HG03432 (cell line): ENCODE measurements at regions not wholly inside any gene's neighbourhood (a gene's known extent, or its start where the extent isn't known, plus 50 kb on each side); places are given as distances from the start of the nearest gene placed in this dataset.

Experiments
- ATAC-seq: cut with Tn5 transposase; IDR thresholded peaks from one replicate; pipeline ENCODE4 v1.9.1; 2021; ENCODE audit warnings: mild to moderate bottlenecking, moderate library complexity; ENCODE audit not compliant: unreplicated experiment

DNA sequence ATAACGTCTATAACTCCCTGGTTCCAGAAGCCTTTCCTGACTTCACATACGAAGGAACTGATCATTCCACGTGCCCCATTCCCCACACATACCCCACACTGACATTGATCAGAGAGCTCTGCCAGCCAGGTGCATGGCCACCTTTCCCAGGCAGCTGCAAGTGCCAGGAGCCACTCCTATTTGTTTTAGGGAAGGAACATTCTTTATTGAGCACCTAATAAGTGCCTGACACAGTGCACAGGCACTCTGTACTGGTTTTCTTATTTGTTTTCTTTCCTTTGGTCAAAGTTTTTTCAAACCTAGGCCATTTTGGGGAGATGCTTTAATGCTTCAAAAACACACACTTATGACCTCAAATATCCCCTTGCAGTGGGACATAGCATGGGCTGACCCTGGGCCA lies 50.0 kb downstream of the PITPNM2 start:
- ATAC-seq: no peak

DNA sequence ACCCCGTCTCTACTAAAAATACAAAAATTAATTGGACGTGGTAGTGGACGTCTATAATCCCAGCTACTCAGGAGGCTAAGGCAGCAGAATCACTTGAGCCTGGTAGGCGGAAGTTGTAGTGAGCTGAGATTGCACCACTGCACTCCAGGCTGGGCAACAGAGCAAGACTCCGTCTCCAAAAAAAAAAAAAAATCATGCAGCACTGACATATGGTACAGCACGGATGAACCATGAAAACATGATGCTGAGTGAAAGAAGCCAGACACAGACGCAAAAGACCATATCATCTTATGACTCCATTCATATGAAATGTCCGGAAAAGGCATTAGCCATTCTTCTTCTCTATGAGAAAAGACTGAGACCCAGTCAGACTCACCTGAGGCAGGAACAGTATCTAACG lies 50.4 kb downstream of the PITPNM2 start:
- no peak for ATAC-seq

DNA sequence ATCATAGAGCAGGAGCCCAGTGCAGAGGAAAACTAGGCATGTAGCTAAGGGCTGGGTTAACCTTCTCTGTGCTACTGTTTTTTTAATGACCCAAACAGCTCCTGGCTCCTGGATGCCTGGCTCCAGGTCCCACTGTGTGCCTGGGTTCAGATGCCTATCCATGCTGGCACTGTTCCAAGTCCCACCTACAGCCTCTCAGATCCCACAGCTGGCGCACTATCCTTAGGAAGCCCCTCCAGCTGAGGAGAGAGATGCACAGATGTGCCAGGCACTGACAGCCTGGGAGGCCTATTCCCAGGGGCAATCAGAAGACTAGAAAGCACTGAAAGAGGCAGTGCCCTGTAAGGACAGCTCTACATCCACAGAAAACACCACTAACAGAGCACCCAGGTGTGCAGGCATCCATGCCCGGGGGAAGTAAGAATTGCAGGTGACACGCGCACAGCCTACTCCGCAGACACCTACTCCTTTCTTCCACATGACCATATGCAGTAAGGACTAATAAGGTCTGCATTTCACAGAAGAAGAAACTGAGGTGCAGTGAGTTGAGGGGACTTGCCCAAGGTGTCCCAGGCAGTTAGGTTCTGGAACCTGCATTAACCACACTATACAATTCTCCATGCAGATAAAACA lies 51.2 kb downstream of the PITPNM2 start:
- no peak for ATAC-seq

DNA sequence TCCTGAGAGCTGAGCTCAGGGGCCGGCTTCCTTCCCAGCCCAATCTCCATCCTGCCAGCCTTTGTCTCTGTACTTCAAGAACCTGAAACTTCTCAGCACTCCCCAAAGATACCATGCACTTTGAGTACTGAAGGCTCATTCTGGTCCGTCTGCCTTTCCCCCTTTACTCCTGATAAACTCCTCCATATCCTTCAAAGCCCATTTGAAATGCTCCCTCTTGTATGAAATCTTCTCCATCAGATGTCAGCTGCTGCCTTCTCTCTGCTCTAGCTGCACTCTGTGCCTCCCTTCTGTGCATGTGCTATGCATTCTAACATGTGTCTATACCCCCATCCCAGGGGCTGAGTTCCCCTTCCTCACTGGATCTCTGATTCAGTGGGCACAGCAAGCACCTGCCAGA lies 52.1 kb downstream of the PITPNM2 start:
- no peak for ATAC-seq

DNA sequence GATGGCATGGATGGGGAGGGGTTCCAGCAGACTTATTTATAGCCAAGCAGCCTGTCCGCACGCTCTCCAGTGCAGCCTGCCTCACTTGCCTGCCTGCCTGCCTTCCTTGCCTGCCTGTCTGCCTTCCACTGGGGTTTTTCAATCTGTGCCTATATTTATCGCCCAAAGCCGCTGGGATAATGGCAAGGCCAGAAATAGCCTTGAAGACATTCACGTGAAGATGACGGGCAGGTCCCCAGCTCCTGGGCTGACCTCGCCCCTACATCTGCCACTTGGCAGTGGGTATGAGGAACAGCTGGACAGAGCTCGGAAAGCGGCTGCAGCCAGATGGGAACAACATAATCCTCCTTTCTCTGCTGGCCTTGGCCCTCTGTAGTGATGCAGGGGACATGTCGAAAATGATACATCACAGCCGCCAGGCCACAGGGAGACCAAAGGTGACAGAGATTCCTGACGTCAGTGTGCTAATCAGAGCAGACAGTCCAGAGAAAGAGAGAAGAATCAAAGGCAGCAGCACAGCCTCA lies 53.3 kb downstream of the PITPNM2 start:
- ATAC-seq: no peak

GRCh38 chr12:123096741-123097140 lies 54.1 kb downstream of the PITPNM2 start:
- ATAC-seq: no peak

- ATAC-seq: no peak
Observed at GRCh38 chr12:123096182-123096581, 54.7 kb downstream of the PITPNM2 start.

- no peak for ATAC-seq
Observed at GRCh38 chr12:123095078-123095881, 55.6 kb downstream of the PITPNM2 start.

- no peak for ATAC-seq
Observed at GRCh38 chr12:123094349-123095077, 56.4 kb downstream of the PITPNM2 start.

DNA sequence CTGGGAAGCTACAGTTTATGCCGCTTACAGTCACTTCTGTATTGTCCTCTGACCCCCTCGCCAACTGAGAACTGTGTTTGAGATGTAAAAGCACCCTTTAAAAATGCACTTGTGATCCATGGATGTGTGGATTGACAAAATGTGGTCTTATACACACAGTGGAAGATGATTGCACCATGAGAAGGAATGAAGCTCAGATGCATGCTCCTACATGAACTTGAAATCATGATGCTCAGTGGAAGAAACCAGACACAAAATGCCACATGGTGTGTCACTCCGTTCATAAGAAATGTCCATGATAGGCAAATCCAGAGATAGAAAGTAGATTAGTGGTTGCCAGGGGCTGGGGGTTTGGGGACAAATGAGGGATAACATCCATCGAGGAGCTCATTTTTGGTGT lies 58.0 kb downstream of the PITPNM2 start:
- no peak for ATAC-seq

GRCh38 chr12:123091230-123092150 lies 59.4 kb downstream of the PITPNM2 start:
- no peak for ATAC-seq

- no peak for ATAC-seq
Observed at GRCh38 chr12:123089631-123090353, 61.1 kb downstream of the PITPNM2 start.

- no peak for ATAC-seq
Observed at GRCh38 chr12:123089140-123089539, 61.8 kb downstream of the PITPNM2 start.

GRCh38 chr12:123085730-123086487 lies 65.0 kb downstream of the PITPNM2 start:
- ATAC-seq: no peak

- no peak for ATAC-seq
Observed at GRCh38 chr12:123085066-123085465, 65.8 kb downstream of the PITPNM2 start.

- peak; percentile 64 for ATAC-seq
Observed at GRCh38 chr12:123083661-123084571, 67.0 kb downstream of the PITPNM2 start.

DNA sequence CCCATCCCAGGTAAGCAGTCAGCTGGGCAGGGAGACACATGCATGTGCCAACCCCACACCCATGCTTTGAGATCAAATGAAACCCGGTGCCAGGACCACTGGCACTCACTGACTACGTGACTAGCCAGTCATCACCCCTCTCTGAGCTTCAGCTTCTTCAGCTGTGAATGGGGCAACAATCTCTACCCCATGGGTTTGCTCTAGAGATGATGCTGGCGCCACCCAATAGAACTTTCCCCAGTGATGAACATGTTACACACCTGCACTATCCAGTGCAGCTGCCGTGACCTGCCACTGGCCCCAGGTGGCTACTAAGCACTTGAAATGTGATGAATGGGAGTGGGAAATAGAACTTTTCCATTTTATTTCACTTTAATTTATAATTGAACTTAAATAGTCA lies 70.3 kb downstream of the PITPNM2 start:
- ATAC-seq: no peak

DNA sequence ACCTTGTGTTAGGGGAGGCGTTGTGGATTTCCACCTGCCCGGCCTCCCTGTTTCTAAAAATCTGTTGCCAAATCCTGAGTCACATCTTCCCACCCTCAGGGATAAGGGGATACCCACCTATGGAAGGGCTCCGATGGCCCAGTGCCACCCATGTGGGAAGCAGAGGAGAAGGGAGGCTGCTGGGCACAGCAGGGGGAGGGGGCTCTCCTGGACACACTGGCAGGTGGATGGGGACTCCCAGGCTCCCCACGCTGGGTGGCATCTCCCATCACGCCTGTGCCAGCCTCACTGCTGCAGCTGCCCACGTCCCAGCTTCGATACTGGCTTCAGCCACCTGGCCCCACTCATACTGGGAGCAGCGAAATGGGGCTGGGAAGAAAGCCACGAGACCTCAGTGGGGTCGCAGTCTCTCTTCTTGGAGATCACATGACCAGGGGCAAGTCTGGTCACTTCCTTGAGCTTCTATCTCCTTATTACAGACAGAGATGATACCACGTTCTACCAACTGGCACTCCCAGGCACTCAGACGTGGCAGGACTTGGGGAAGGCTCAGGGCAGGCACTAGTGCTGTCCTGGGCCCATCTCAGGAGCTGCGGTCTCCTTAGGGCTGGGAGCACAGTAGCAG lies 72.2 kb downstream of the PITPNM2 start:
- ATAC-seq: no peak
